Smooth muscle cell (in vitro differentiated cells): ENCODE measurements at regions not wholly inside any gene's neighbourhood (a gene's known extent, or its start where the extent isn't known, plus 50 kb on each side); places are given as distances from the start of the nearest gene placed in this dataset.

Experiments used
- DNase-seq: peaks from one replicate; lab custom pipeline; 2025; ENCODE audit not compliant: unreplicated experiment; lab: John Stamatoyannopoulos, UW
- H2AFZ ChIP-seq: fragments of 200-600 bp; sonication (generic); 2 replicates; pipeline ENCODE4 v1.6.0; 2016; ENCODE audit warnings: antibody characterized with exemption, low read depth, mild to moderate bottlenecking
- H3F3A ChIP-seq: fragments of 200-600 bp; sonication (generic); 2 replicates; pipeline ENCODE4 v1.6.0; 2017; ENCODE audit warnings: antibody characterized with exemption, low read depth
- H3K27ac ChIP-seq: fragments of 200-600 bp; sonication (generic); 2 replicates; pipeline ENCODE4 v1.5.1; 2016; ENCODE audit warnings: low read depth, mild to moderate bottlenecking
- H3K27me3 ChIP-seq: fragments of 200-600 bp; sonication (generic); 2 replicates; pipeline ENCODE4 v1.6.1; 2016; ENCODE audit warnings: low read depth, mild to moderate bottlenecking
- H3K36me3 ChIP-seq: fragments of 200-600 bp; sonication (generic); 2 replicates; pipeline ENCODE4 v1.5.1; 2016; ENCODE audit warnings: low read depth
- H3K4me1 ChIP-seq: fragments of 200-600 bp; sonication (generic); 2 replicates; pipeline ENCODE4 v1.5.1; 2016; ENCODE audit warnings: low read depth
- H3K4me2 ChIP-seq: fragments of 200-600 bp; sonication (generic); 2 replicates; pipeline ENCODE4 v1.6.0; 2016; ENCODE audit warnings: mild to moderate bottlenecking
- H3K4me3 ChIP-seq: fragments of 200-600 bp; sonication (generic); 2 replicates; pipeline ENCODE4 v1.5.1; 2016; ENCODE audit warnings: mild to moderate bottlenecking
- H3K79me2 ChIP-seq: fragments of 200-600 bp; sonication (generic); 2 replicates; pipeline ENCODE4 v1.6.0; 2016; ENCODE audit warnings: low read depth, mild to moderate bottlenecking
- H3K9ac ChIP-seq: fragments of 200-600 bp; sonication (generic); 2 replicates; pipeline ENCODE4 v1.6.0; 2016; ENCODE audit warnings: low read depth
- H3K9me3 ChIP-seq: fragments of 200-600 bp; sonication (generic); replicated peaks from 2 replicates; pipeline ENCODE4 v1.5.1; 2016; ENCODE audit warnings: low read depth
- H4K20me1 ChIP-seq: fragments of 200-600 bp; sonication (generic); 2 replicates; pipeline ENCODE4 v1.6.0; 2016; ENCODE audit warnings: low read depth
- WGBS: methylation state at CpG from one replicate; pipeline ENCODE4 v1.1.7; 2016; ENCODE audit warnings: low lambda C conversion rate; 5-methylcytosine and 5-hydroxymethylcytosine counted together
- TF ChIP-seq, protein P1 (sequence below): fragments of 200-600 bp; sonication (generic); IDR thresholded peaks from 2 replicates; pipeline ENCODE4 v1.5.1; 2017; ENCODE audit warnings: borderline replicate concordance, mild to moderate bottlenecking, antibody characterized with exemption; ENCODE audit not compliant: insufficient read depth, poor library complexity, severe bottlenecking

DNA sequence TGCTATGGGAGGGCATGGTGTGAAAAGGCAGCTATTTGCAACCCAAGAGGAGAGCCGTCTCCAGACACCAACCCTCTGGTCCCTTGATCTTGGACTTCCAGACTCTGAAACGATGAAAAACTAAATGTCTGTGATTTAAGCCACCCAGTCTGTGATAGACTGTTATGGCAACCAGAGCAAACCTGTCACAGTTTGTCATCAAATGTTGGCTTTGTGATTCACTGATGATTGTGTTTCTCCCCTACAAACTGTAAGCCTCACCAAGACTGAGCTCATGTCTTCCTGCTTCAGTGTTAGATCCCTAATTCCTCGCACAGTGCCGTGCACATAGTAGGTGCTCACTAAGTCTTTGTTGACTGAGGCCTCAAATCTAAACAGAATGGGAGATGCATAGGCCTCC, 224.6 kb upstream of the PITRM1 start:
- H3K4me3 ChIP-seq: no peak overlapping the region
- no peaks in the 10 kb centered on the region for H3K4me1 ChIP-seq
- H3K4me2 ChIP-seq: no peak overlapping the region
- no peaks in the 10 kb centered on the region for H3K79me2 ChIP-seq
- no peaks in the 10 kb centered on the region for H3F3A ChIP-seq
- no peaks in the 10 kb centered on the region for H3K27me3 ChIP-seq
- H3K27ac ChIP-seq: no peak overlapping the region
- H3K36me3 ChIP-seq: no peaks in the 10 kb centered on the region
- 54% methylated on average over 4 of the region's 4 CpGs for WGBS
- H3K9me3 ChIP-seq: no peaks in the 10 kb centered on the region
- no peaks in the 10 kb centered on the region for H4K20me1 ChIP-seq
- H3K9ac ChIP-seq: no peak overlapping the region
- no peak overlapping the region for H2AFZ ChIP-seq
- no peak for DNase-seq
- TF ChIP-seq, protein P1, sequence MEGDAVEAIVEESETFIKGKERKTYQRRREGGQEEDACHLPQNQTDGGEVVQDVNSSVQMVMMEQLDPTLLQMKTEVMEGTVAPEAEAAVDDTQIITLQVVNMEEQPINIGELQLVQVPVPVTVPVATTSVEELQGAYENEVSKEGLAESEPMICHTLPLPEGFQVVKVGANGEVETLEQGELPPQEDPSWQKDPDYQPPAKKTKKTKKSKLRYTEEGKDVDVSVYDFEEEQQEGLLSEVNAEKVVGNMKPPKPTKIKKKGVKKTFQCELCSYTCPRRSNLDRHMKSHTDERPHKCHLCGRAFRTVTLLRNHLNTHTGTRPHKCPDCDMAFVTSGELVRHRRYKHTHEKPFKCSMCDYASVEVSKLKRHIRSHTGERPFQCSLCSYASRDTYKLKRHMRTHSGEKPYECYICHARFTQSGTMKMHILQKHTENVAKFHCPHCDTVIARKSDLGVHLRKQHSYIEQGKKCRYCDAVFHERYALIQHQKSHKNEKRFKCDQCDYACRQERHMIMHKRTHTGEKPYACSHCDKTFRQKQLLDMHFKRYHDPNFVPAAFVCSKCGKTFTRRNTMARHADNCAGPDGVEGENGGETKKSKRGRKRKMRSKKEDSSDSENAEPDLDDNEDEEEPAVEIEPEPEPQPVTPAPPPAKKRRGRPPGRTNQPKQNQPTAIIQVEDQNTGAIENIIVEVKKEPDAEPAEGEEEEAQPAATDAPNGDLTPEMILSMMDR: no peak

DNA sequence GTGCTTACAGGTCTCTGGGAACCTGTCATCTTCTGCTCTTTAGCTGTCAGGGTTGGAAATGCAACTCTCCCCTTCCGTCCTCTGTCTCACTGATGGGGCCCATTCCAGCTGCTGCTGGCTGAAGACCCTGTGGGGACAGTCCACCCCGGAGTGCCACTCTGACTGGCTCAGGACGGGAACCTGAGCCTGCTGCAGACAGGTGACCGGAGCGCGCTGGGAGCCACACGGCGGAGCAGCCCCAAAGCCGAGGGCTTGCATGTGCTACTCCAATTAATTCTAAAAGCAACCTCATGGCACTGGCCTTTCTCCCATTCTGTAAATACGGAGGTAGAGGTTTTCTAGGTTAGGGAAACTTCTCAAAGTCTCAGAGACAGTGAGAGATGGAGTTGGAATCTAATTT, 223.5 kb upstream of the PITRM1 start:
- H3K9ac ChIP-seq: no peak overlapping the region
- no peaks in the 10 kb centered on the region for H3K36me3 ChIP-seq
- H3F3A ChIP-seq: no peaks in the 10 kb centered on the region
- H3K27me3 ChIP-seq: no peaks in the 10 kb centered on the region
- H3K9me3 ChIP-seq: no peaks in the 10 kb centered on the region
- 92% methylated on average over 10 of the region's 10 CpGs for WGBS
- no peak overlapping the region for H3K27ac ChIP-seq
- no peak overlapping the region for H3K4me2 ChIP-seq
- DNase-seq: no peak
- H4K20me1 ChIP-seq: no peaks in the 10 kb centered on the region
- H3K4me3 ChIP-seq: no peak overlapping the region
- H3K79me2 ChIP-seq: no peaks in the 10 kb centered on the region
- TF ChIP-seq, protein P1: no peak
- no peak overlapping the region for H2AFZ ChIP-seq
- no peaks in the 10 kb centered on the region for H3K4me1 ChIP-seq

DNA sequence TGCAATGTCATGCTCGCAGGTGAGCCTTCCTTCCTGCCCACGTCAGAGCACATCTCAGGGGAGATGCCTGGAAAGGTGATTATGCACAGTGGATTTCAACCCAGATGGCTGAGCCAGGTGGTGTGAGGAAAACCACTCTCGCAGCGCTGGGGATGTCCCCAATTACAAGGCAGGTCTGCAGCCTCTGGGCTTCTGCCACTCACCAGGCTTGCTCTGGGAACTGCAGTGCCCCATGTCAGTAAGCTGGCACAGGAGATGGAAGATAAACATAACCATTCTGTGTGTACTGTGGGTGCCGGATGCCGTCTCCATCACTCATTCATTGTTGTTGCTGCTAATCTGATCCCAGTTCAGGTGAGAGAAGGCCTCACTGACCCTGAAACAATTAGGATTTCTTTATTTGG, 222.9 kb upstream of the PITRM1 start:
- no peak overlapping the region for H3K4me2 ChIP-seq
- no peaks in the 10 kb centered on the region for H3K36me3 ChIP-seq
- H3K4me3 ChIP-seq: no peak overlapping the region
- H4K20me1 ChIP-seq: no peaks in the 10 kb centered on the region
- no peak overlapping the region for H3K9ac ChIP-seq
- WGBS: 94% methylated on average over 6 of the region's 6 CpGs
- no peak for DNase-seq
- H3K4me1 ChIP-seq: no peaks in the 10 kb centered on the region
- H2AFZ ChIP-seq: no peak overlapping the region
- TF ChIP-seq, protein P1: no peak
- H3K79me2 ChIP-seq: no peaks in the 10 kb centered on the region
- no peak overlapping the region for H3K27ac ChIP-seq
- H3F3A ChIP-seq: no peaks in the 10 kb centered on the region
- no peaks in the 10 kb centered on the region for H3K27me3 ChIP-seq
- H3K9me3 ChIP-seq: no peaks in the 10 kb centered on the region

DNA sequence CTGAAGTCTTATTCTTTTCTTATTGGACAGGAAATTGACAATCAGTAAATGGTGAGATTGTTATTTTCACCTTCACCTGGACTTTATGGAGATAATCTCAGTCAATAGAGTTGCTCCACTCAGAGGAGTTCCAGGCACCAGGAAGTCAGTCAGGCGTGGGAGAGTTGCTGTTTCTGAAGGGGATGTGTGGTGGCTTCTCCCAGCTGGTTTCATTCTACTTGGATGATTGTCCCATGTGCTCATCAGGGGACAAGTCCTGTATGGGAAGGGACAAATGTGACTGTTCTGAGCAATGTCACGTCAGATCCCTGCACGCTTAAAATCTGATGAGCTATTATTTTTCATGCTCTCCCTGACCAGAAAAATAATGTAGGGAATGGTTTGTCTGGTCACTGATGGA, 222.5 kb upstream of the PITRM1 start:
- no peaks in the 10 kb centered on the region for H3F3A ChIP-seq
- H3K27me3 ChIP-seq: no peaks in the 10 kb centered on the region
- TF ChIP-seq, protein P1: no peak
- H3K4me3 ChIP-seq: no peak overlapping the region
- no peaks in the 10 kb centered on the region for H3K9me3 ChIP-seq
- no peak overlapping the region for H2AFZ ChIP-seq
- no peak for DNase-seq
- H3K4me2 ChIP-seq: no peak overlapping the region
- H3K27ac ChIP-seq: no peak overlapping the region
- no peaks in the 10 kb centered on the region for H3K4me1 ChIP-seq
- no peaks in the 10 kb centered on the region for H3K79me2 ChIP-seq
- 95% methylated on average over 3 of the region's 3 CpGs for WGBS
- H4K20me1 ChIP-seq: no peaks in the 10 kb centered on the region
- H3K36me3 ChIP-seq: no peaks in the 10 kb centered on the region
- no peak overlapping the region for H3K9ac ChIP-seq
